DMS153 (cell line): ENCODE measurements at regions not wholly inside any gene's neighbourhood (a gene's known extent, or its start where the extent isn't known, plus 50 kb on each side); places are given as distances from the start of the nearest gene placed in this dataset.
A peak's percentile ranks its signal among the peaks of the same experiment; 100 is the strongest.

ENCODE experiments used
- DNase-seq: peaks from one replicate; lab custom pipeline; 2025; lab: John Stamatoyannopoulos, UW

DNA sequence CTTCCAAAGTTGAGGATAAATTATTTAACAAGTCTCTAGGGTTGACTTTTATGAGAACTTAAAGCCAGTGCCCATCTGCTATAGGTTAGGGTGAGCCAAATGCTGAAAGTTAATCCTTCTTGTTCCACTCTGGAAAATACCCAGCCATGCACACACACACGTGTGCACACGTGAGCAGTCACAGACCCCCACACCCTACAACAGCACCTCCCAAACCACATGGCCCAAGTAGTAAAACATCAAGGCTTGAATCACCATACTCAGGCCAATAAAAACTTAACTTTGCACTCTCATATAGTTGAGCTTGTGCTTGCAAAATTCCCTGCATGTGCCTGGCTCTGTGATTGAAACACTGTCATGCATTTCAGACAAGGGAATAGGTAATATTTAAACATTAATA lies 467.6 kb downstream of the ARHGEF28 start:
- DNase-seq = no peak

DNA sequence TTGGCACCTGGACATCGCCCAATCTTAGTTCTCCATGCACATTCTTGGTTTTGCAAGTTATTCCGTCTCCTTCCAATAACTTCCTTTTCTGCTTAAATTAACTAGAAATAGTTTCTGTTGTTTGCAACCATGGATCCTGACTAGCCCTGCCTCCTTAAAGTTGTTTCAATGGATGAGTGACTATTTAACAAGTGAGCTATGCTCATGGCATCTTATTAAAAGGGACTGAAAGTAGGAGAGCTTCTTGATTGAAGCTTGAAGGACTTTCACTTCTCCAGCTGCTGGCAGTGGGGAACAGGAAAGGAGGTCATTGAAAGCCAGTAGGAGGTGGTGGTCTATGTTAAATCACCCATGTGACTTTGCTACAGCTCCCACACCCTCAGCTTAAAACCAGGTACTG lies 466.8 kb downstream of the ARHGEF28 start:
- DNase-seq = no peak

GRCh38 chr5:74085782-74086181 lies 459.8 kb downstream of the ARHGEF28 start:
- DNase-seq = no peak

DNA sequence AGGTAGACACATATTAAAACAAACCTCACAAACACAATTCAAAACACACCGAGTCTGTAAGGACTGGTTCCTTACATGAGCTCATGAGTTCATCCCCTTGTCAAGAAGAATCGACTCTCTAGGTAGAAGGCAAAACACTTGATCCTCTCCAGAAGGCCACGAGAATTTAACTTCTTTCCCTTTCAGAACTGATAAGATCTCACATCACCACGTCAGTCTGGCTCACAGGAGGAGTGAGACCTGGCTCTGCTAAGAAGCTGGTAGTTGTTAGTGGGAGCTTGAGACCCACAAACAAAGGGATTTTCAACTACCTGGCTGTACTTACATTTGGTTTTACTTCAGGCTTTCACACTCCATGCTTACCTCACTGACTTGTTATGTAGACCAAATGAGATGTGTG lies 459.2 kb downstream of the ARHGEF28 start:
- no peak for DNase-seq

GRCh38 chr5:74083096-74083791 lies 457.2 kb downstream of the ARHGEF28 start:
- DNase-seq = no peak

GRCh38 chr5:74082512-74083055 lies 456.6 kb downstream of the ARHGEF28 start:
- DNase-seq = peak; percentile 80

DNA sequence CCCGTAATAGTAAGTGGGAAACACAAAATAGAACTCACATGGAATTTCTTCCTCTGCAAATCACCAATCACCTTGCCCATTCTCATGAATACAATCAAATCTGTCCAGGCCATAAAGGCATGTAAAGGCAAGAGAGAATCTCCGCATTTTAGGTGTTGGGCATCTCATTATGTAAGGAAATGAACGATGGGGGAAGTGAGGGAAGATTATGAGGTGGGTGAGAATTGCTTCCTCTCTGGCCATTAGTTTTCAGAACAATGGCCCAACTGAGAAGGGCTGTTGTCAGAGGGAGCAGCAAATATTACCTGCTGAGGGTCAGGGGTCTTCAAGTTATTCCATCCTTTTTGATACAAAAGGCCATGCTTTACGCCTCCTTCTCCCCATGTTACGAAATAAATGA lies 455.1 kb downstream of the ARHGEF28 start:
- DNase-seq = no peak

GRCh38 chr5:74079971-74080556 lies 454.1 kb downstream of the ARHGEF28 start:
- no peak for DNase-seq

- DNase-seq = no peak
These were observed 449.8 kb downstream of the ARHGEF28 start for GRCh38 chr5:74075501-74076484.

DNA sequence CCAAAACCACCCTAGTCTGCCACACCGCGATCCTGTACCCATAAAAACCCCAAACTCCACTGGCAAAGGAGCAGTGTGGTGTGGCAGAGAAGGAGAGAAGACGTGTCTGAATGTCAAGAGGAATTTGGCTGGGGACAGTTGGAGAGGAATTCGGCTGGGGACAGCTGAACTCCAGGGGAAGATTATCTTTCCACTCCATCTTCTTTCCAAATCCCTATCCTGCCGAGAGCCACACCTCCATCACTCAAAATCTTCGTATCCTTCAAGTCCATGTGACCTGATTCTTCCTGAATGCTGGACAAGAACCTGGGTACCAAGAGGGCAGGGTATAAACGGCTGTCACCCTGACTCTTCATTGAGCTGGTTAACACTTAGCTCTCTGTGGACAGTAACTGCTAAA lies 448.1 kb downstream of the ARHGEF28 start:
- DNase-seq = no peak

DNA sequence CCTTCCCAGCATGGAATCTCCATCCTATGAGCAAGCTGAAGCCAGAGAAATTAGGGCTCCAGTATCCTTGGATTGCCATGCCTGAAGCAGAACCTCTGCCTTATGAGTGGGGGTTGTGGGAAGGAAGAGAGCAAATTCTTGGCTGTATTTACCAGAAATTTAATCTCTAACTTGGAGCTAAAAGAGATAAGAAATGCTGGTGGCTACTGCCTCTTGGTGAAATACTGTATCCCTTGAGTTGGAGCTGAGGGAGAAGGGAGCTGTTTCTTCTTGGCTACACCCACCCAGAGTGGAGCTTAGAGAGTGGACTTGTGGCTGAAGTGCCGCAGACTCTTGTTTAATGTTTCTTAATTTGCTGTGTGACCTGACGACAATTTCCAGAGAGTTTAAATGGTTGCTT lies 447.3 kb downstream of the ARHGEF28 start:
- DNase-seq = no peak

GRCh38 chr5:74072646-74073045 lies 446.6 kb downstream of the ARHGEF28 start:
- DNase-seq = no peak

DNA sequence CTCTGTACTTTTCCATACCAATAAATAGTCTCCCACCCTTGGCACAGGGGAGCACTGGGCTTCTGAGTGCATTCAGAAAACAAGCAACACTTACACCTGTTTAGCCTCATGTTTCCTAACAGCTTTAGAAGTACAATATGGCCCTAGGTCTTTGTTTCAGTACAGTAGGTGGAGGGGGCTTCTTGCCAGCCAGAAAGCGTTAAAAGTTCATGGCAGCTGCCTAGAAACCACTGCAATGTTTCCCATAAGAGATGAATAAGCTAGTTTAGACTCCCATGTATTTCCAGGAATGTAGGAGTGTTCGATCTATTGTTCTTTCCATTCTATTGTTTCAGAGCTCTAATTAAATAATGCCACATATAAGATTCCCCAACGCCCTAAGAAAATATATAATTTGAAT lies 444.8 kb downstream of the ARHGEF28 start:
- DNase-seq = no peak

- no peak for DNase-seq
These were observed 443.7 kb downstream of the ARHGEF28 start for GRCh38 chr5:74069741-74070140.

- DNase-seq = no peak
These were observed 441.9 kb downstream of the ARHGEF28 start for GRCh38 chr5:74067748-74068541.

- no peak for DNase-seq
These were observed 438.9 kb downstream of the ARHGEF28 start for GRCh38 chr5:74064911-74065310.

DNA sequence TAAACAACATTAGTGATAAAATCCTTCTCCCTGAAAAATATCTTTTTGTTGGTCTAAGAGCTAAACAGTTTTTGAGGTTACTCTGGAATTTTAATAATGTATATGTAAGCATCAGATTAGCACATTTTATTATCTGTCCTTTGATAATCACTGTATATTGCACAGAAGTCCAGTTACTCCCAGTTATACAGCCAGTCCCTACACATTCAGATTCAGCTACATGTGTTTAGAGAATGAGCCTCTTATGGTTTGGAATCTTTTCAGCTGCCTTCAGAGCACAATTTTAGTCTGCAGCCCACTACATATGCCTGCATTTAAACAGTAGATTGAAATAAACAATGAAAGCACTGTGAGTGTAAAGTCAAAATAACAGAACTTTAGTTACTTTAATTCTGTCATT lies 438.2 kb downstream of the ARHGEF28 start:
- DNase-seq = no peak

DNA sequence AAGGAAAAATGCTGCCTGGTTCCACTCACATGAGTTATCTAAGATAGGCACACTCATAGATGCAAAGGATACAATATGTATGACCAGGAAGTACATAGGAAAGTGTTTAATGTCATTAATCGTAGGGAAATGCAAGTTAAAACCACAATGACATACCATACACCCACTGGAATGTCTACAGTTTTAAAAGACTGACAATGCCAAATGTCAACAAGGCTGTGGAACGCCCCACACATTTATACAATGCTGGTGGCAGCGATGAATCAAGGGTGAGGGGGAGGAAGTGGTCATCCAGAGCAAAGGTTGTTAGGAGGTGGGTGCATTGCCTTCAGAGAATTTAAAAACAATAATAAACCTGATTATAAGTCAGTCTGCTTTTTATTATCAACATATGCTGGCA lies 437.8 kb downstream of the ARHGEF28 start:
- no peak for DNase-seq

- no peak for DNase-seq
These were observed 437.4 kb downstream of the ARHGEF28 start for GRCh38 chr5:74063346-74063745.

GRCh38 chr5:74061292-74061691 lies 435.3 kb downstream of the ARHGEF28 start:
- no peak for DNase-seq

GRCh38 chr5:74059706-74060105 lies 433.7 kb downstream of the ARHGEF28 start:
- no peak for DNase-seq

- DNase-seq = no peak
These were observed 430.8 kb downstream of the ARHGEF28 start for GRCh38 chr5:74056789-74057164.
